A673 (cell line): ENCODE measurements at regions not wholly inside any gene's neighbourhood (a gene's known extent, or its start where the extent isn't known, plus 50 kb on each side); places are given as distances from the start of the nearest gene placed in this dataset.

Experiments used
- BruUV-seq: library from RNA; stranded (reverse); fragments of 400-500 nt; replicated peaks from 2 replicates; lab custom pipeline; 2021; lab: Mats Ljungman, UMichigan
- CTCF ChIA-PET: fragments of 300-600 bp; sonication (Branson Sonifier 250); formaldehyde crosslinking; loops from one replicate; lab custom pipeline; 2022; ENCODE audit warnings: antibody characterized with exemption; lab: Charles Lee
- POLR2A ChIA-PET: fragments of 300-600 bp; sonication (Branson Sonifier 250); formaldehyde crosslinking; loops from one replicate; lab custom pipeline; 2022; ENCODE audit warnings: antibody characterized with exemption; ENCODE audit not compliant: low non-redundant PET; lab: Charles Lee
- DNase-seq: peaks from one replicate; pipeline ENCODE4 v3.0.0-alpha.2; 2015; ENCODE audit warnings: low spot score
- H3K27ac ChIP-seq: fragments of 200-600 bp; sonication (generic); 2 replicates; pipeline ENCODE4 v1.5.1; 2016; ENCODE audit warnings: mixed run types, low read depth, mild to moderate bottlenecking, mixed read lengths, antibody characterized with exemption, low read length; ENCODE audit not compliant: poor library complexity, severe bottlenecking
- H3K27me3 ChIP-seq: fragments of 200-600 bp; sonication (generic); replicated peaks from 2 replicates; pipeline ENCODE4 v1.6.1; 2017; ENCODE audit warnings: mixed run types, low read depth, mild to moderate bottlenecking, mixed read lengths, antibody characterized with exemption, low read length; ENCODE audit not compliant: insufficient read depth, poor library complexity
- H3K36me3 ChIP-seq: fragments of 200-600 bp; sonication (generic); 2 replicates; pipeline ENCODE4 v1.6.1; 2016; ENCODE audit warnings: mixed run types, mild to moderate bottlenecking, mixed read lengths, antibody characterized with exemption, low read length; ENCODE audit not compliant: insufficient read depth, poor library complexity, severe bottlenecking
- H3K4me1 ChIP-seq: fragments of 200-600 bp; sonication (generic); 2 replicates; pipeline ENCODE4 v1.6.1; 2017; ENCODE audit warnings: mixed run types, mild to moderate bottlenecking, mixed read lengths, antibody characterized with exemption, low read length; ENCODE audit not compliant: insufficient read depth, poor library complexity, severe bottlenecking
- H3K4me3 ChIP-seq: fragments of 200-600 bp; sonication (generic); 2 replicates; pipeline ENCODE4 v1.5.1; 2016; ENCODE audit warnings: low read depth, mixed run types, mild to moderate bottlenecking, mixed read lengths, low read length; ENCODE audit not compliant: poor library complexity, severe bottlenecking
- H3K9me3 ChIP-seq: fragments of 200-600 bp; sonication (generic); 2 replicates; pipeline ENCODE4 v1.6.1; 2016; ENCODE audit warnings: mixed run types, low read depth, mild to moderate bottlenecking, mixed read lengths, antibody characterized with exemption, low read length; ENCODE audit not compliant: poor library complexity, severe bottlenecking
- EZH2 ChIP-seq: fragments of 200-600 bp; sonication (generic); IDR thresholded peaks from 2 replicates; pipeline ENCODE4 v1.6.1; 2017; ENCODE audit warnings: borderline replicate concordance, low read depth, mild to moderate bottlenecking, mixed read lengths, antibody characterized with exemption, low read length; ENCODE audit not compliant: poor library complexity, severe bottlenecking
- intact Hi-C: fragments of 100-400 bp; cut with micrococcal nuclease; formaldehyde crosslinking; loops from one replicate; pipeline ENCODE4 v1.10.0; 2022; ENCODE audit not compliant: unreplicated experiment
- TF ChIP-seq, protein P1 (sequence below): fragments of 300-800, 200-600 bp; sonication (generic); conservative IDR thresholded peaks from 2 replicates; pipeline ENCODE4 v1.5.1; 2017; ENCODE audit warnings: low read depth, mild to moderate bottlenecking, antibody characterized with exemption, low read length, moderate library complexity, mixed read lengths

DNA sequence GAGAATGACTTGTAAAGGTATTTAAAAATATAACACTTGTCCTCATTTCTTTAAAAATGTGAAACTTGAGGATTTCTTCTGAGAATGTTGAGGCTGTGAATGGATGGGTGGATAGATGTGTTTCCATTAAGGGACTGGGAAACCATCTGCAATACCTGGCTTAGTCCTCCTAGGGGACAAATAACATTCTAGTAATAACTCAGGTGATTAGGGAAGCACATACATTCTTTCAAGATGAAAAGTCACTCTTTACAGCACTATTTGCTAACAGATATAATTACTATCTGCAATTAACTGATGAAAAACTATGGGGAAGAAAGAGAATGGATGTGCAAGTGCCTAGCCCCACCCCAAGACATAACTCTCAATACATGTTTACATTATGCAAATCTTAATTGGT, 542.3 kb downstream of the CD83 start:
- intact Hi-C loops, result no loop called here
- DNase-seq, result no peak
- Histone ChIP-seq H3K4me3 (no peak overlapping the region), H3K9me3 (no peaks in the 10 kb centered on the region), H3K27me3 (no peaks in the 10 kb centered on the region), H3K27ac (no peak overlapping the region), H3K36me3 (no peaks in the 10 kb centered on the region), H3K4me1 (peaks cover 18% of the 10 kb centered on the region)
- TF ChIP-seq, protein P1, sequence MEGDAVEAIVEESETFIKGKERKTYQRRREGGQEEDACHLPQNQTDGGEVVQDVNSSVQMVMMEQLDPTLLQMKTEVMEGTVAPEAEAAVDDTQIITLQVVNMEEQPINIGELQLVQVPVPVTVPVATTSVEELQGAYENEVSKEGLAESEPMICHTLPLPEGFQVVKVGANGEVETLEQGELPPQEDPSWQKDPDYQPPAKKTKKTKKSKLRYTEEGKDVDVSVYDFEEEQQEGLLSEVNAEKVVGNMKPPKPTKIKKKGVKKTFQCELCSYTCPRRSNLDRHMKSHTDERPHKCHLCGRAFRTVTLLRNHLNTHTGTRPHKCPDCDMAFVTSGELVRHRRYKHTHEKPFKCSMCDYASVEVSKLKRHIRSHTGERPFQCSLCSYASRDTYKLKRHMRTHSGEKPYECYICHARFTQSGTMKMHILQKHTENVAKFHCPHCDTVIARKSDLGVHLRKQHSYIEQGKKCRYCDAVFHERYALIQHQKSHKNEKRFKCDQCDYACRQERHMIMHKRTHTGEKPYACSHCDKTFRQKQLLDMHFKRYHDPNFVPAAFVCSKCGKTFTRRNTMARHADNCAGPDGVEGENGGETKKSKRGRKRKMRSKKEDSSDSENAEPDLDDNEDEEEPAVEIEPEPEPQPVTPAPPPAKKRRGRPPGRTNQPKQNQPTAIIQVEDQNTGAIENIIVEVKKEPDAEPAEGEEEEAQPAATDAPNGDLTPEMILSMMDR, result no peak
- no peak for TF ChIP-seq EZH2
- ChIA-PET CTCF (no interaction called here), POLR2A (no interaction called here)
- no TSS peak for BruUV-seq

DNA sequence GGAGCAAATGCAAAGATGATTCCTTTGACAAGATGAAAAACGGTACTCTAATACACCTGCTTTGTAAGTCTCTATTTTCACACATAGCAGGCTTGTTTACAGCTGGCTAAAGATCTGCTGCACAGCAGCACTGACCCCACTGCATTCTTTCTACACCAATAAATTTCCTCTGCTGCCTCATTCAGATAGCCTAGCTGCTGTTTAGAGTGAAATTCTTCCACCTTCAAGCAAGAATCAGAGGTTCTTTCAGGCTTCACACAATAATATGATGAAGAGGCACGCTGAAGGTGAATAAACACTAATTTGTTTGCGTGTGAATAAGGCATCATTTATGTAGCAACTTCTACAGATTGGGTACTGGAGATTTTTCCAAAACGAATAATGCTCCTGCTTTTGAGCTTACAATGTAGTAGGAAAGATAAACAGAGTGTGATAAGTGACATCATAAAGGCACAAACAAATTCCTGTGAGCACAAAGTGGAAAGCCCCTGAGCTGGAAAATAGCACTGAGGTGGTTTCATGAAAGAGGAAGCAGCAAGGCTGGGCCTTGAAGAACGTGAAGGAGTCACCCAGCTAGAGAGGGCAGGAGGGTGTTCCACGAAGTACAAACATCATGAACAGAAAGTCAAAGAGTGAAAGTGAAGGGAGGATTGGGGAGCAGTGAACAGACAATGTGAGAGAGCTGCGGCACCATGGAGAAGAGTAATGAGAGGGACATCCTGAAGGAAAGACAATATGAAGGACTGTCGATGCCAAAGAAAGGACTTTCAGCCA, 543.4 kb downstream of the CD83 start:
- intact Hi-C loops, result no loop called here
- TF ChIP-seq, protein P1, result no peak
- TF ChIP-seq EZH2, result no peak
- H3K27ac ChIP-seq, result no peak overlapping the region
- ChIA-PET POLR2A (no interaction called here), CTCF (no interaction called here)
- no peaks in the 10 kb centered on the region for H3K27me3 ChIP-seq
- no peak overlapping the region for H3K4me3 ChIP-seq
- no peak for DNase-seq
- no TSS peak for BruUV-seq
- H3K36me3 ChIP-seq, result no peaks in the 10 kb centered on the region
- no peaks in the 10 kb centered on the region for H3K9me3 ChIP-seq
- H3K4me1 ChIP-seq, result peaks cover 9% of the 10 kb centered on the region

DNA sequence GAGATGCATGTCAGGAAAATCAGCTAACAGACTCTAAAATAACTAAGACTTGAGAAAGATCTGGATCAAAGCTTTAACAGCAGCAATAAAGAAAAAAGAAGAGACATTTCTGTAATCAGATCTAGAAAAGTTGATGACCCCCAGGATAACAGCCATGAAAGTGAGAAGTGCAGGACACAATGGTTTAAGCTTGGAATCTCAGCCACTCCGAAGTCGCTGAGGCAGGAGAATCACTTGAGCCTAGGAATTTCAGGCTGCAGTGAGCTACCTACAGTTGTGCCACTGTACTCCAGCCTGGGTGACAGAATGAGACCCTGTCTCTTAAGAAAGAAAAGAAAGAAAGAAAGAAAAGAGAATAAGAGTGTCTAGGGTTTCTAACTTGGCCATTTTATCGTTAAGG, 544.1 kb downstream of the CD83 start:
- Histone ChIP-seq H3K36me3 (no peaks in the 10 kb centered on the region), H3K27me3 (no peaks in the 10 kb centered on the region), H3K4me1 (peaks cover 2% of the 10 kb centered on the region), H3K9me3 (no peaks in the 10 kb centered on the region), H3K4me3 (no peak overlapping the region), H3K27ac (no peak overlapping the region)
- no peak for DNase-seq
- POLR2A ChIA-PET, result no interaction called here
- intact Hi-C loops, result no loop called here
- CTCF ChIA-PET, result no interaction called here
- TF ChIP-seq, protein P1, result no peak
- TF ChIP-seq EZH2, result no peak
- no TSS peak for BruUV-seq
